SH-SY5Y (cell line): ENCODE measurements at regions not wholly inside any gene's neighbourhood (a gene's known extent, or its start where the extent isn't known, plus 50 kb on each side); places are given as distances from the start of the nearest gene placed in this dataset.

Experiments used
- GATA2 ChIP-seq: IDR thresholded peaks from 2 replicates; pipeline ENCODE4 v1.6.1; 2011; ENCODE audit warnings: mild to moderate bottlenecking, low read depth, low read length
- GATA3 ChIP-seq: IDR thresholded peaks from 2 replicates; pipeline ENCODE4 v1.6.1; 2011; ENCODE audit warnings: low read depth, mild to moderate bottlenecking, low read length, moderate library complexity

DNA sequence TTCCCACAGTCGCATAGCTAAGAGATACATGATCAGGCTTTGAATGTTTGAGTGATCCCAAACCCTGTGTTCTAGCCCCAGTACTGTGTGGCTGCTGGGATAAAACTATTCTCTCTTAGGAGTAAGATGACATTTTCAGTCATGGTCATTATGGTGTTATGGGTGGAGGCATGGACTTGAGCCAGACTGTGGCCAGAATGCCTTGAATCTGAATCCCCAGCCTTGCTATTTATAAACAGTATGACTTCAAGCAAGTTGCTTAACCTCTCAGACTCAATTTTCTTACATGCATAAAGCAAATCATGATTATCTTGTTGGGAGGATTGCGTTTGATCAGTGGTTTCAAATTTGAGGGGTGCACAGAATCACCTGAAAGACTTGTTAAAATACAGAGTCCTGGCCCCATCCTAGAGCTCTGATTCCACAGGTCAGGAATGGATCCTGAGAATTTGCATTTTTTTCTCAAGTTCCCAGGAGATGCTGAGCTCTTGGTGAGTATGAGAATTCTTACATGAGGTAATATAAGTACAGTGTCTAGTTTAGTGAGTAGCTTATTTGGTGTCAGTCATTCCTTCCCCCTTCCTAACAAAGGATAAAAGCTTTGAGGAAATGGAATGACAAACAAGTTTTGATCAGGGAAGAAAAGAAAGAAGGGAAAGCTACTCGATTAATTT lies 571.7 kb downstream of the METTL15 start:
- TF ChIP-seq GATA2: no peak
- no peak for TF ChIP-seq GATA3
